HG03045 (cell line): ENCODE measurements at regions not wholly inside any gene's neighbourhood (a gene's known extent, or its start where the extent isn't known, plus 50 kb on each side); places are given as distances from the start of the nearest gene placed in this dataset.
"Not testable (repeated sequence)": the region's sequence is repeated elsewhere in the genome, so short reads cannot be mapped to it uniquely, and the experiment has no call there.

Source experiments
- ATAC-seq: cut with Tn5 transposase; IDR thresholded peaks from one replicate; pipeline ENCODE4 v1.9.1; 2021; ENCODE audit warnings: mild to moderate bottlenecking, moderate library complexity; ENCODE audit not compliant: unreplicated experiment

DNA sequence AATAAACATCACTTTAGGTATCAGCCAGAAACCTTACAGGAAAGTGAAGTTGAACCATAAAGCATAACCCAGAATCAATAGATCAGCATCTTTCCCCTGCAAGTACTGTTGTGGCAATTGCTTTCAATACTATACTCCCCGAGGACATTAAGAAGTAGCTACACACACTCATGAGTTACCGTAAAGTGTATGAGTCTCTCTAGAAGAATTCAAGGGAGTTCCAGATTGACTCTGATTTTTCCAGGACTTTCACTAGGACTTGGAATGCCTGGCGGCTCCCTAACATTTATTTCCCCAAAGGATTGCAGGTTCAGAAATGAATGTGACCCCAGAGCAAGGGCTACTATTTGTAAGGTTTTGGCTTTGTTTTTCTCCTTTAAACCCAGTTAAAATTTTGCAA is 465.4 kb upstream of the MDGA2 start:
- no peak for ATAC-seq

DNA sequence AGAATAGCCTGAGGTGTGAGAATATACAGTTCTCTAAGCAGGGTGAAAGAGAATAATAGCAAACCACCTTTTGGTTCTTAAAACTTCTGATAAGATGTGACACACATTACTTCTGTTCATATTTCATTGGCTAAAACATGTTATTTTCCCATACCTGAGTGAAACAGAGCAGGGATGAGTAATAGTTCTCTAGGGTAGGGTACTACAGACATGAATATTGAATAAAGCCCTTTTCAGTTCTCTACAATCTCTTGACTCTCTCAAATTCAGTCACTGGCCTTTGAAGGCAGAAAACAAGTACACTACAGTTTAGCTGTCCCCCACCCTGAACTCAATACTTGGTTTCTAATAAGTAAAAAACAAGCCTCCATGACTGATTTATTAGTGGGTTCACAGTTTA is 454.1 kb upstream of the MDGA2 start:
- ATAC-seq: no peak

DNA sequence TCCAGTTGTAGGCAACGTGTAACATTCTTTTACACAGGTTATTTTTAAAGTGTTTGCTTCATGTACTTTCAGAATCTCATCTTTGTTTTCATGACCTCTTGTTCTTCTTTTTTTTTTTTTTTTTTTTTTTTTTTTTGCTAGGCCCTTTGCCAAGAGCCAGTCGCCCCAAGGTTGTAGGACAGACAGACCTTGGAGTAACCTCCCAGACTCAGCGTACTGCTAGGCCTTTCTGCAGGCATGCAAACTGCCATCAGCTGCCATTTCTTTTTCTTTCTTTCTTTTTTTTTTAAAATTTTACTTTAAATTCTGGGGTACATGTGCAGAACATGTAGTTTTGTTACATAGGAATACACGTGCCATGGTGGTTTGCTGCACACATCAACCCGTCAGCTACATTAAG is 452.3 kb upstream of the MDGA2 start:
- no peak for ATAC-seq

DNA sequence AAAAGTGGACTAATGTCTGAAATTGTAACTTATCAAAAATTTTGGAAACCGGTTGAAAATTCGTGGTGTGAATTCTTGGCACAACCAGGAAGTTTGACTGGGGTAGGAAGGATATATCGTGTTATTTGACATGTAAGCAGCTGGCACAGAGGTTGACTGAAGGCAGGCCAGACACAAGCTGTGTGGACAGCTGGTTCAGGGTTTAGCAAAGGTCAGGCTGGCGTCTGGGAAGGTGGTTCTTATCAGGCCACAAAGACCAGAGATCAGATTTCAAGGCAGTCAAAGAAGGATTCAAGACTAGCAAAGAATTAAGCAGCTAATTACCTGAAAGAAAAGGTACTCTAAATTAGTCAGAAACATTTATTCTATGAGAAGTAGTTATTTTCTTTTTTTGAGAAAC is 450.2 kb upstream of the MDGA2 start:
- ATAC-seq: no peak

DNA sequence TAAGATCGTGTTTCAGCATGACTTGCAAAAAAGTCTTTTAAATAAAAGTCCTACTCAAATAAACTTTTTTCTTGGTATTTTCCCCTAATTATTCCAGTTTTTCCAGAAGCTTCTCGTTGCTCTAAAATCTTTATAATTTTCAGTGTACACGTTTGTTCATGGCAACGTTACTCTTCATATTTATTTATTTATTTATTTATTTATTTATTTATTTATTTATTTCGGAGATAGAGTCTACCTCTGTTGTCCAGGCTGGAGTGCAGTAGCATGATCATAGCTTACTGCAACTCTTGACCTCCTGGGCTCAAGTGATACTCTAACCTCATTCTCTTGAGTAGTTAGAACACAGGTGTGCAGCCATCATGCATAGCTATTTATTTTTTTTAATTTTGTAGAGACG is 438.3 kb upstream of the MDGA2 start:
- no peak for ATAC-seq

DNA sequence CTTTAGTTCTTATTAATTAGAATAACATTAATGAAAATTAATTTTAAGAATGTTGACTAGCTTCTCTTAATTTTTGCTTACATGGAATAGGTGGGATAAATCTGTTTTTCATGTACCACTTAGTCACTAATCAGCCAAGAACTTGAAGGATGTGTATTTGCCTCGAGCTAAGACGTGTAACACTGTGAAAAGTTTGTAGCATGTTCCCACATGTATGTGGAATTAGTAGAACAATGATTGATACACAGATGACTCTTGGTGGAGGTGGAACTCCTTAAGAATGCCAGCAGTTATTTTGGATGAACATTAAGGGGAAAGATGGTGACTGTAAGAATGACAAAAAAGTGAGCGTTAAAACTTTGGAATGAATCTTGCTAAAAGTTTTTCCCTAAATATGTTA is 435.7 kb upstream of the MDGA2 start:
- ATAC-seq: no peak

DNA sequence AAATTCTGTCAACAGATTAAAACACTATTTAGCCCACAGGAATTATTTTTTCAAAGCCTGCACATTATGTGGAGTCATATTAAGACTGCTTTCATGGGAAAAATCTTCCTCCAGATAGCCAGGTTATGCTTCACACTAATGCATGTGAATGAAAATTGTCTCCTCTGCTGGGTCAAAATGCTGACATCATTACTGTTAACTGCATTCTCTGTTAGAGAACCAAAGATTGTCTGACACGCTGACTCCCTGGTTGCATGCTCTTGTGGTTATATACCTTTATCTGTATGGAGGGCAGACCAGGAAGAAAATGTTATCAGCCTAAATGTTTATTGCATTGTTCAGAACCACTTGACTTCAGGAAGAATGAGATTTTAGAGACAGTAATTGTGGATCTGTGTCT is 432.2 kb upstream of the MDGA2 start:
- ATAC-seq: no peak

DNA sequence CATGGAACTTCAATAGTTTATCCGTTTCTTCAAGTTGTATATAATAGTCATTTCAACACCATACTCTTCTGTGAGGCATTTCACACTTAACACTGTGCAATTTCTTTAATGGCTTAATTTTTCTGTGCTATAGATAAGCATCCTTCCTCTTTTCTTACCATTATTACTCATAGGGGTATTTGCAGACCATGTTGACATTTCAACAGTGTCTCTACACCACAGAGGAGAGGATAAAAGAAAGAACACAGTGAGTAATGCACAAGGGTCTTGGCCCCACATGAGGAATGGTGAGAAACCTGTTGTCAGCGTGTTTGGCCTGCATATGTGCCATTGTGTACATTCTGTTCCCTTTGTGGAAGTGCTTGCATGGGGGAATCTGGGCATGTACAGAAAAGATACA is 421.5 kb upstream of the MDGA2 start:
- ATAC-seq: no peak

DNA sequence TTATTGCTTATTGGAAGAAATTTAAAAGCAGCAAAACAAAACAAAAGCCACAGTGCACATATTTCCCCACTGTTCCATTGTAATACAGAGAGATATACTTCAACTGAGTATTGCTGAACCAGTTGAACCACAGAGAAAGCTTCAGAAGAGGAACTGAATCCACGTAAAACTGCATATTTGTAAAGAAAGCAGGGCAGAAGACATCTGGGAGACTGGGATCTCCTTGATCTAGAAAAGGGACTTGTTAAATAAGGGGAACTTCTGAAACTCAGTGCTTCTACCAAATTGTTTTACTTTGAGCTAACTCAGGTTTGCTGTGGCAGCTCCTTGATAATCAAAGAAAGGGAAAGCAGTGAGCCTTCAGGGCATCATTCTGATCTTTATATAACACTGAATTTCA is 411.1 kb upstream of the MDGA2 start:
- no peak for ATAC-seq

DNA sequence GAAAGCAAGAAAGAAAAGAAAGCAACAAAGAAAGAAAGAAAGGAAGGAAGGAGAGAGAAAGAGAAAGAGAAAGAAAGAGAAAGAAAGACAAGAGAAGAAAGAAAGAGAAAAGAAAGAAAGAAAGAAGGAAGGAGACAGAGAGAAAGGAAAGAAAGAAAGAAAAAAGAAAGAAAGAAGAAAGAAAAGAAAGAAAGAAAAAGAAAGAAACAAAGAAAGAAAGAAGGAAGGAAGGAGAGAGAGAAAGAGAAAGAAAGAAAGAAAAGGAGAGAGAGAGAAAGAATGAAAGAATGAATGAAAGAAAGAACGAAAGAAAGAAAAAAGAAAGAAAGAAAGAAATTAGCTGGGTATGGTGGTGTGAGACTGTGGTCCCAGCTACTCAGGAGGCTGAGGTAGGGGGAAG is 400.1 kb upstream of the MDGA2 start:
- no peak for ATAC-seq

DNA sequence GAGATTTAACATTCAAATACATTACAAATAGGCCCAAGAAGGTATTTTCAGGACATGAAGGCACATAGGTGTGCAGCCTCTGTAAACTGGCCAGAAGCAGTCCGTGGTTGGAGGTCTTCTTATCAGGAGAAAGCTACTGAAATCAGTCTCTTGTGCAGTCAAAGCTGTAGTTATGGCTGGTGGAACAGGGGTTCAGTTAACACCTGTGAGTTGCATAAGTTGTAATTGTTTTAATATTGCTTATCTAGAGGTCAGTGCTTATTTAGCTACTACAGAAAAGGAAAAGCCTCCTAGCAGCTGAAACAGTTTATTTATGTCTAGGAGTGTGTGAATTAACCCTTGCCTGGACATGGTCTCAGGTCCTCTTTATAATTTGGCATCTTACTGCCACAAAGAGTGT is 377.6 kb upstream of the MDGA2 start:
- no peak for ATAC-seq

DNA sequence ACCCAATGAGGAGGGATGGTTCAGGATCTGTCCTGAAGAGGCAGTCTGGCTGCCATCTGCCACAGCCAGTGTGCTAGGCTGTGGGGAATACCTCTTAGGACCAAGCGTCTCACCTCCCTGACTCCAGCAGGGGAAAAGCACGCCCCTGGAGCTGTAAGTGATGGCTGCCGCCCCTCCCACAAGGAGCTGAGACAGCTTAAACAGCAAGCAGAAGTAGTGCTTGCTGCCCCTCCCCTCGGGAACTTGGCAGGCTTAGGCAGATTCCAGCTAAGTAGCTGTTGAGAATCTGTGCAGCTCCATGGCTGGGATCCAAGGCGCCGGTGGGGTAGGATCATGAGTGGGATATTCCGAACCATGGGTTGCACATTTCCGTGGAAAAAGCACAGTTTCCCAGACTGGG is 360.4 kb upstream of the MDGA2 start:
- no peak for ATAC-seq

DNA sequence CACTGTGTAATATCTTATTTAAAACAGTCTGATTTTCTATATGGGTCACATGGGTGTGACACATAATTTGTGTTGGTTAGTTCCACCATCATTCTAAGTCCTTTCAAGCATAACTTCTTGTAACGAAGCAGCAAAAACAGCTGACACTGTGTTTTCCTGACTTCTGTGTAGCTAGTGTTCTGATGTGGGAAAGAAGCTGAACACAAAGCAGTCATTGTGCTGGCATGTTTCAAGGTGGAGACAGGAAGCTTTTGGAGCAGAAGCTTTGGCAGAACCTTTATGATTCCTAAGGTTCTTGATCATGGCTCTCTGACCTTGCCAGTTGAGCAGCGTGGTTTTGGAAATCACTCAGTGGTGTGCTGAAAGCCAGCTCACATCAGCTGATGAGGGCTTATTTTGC is 351.7 kb upstream of the MDGA2 start:
- no peak for ATAC-seq

DNA sequence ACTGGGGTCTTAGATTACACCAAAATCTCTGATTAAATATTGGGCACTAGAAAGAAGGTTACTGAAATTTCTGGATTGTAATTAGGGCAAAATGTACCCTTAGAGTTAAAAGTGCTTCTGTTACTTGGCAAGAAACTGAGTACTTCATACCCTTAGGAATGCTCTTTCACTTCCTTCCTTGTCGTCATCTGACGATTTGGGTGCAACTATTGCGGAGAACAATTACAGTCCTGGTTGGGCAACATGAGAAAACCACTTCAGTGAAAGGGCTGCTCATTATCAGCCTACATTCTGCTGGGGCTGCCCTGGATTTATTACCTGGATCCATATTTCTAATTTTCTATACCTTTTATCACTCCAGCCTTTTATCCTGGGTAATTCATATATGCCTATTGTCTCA is 348.5 kb upstream of the MDGA2 start:
- ATAC-seq: no peak

DNA sequence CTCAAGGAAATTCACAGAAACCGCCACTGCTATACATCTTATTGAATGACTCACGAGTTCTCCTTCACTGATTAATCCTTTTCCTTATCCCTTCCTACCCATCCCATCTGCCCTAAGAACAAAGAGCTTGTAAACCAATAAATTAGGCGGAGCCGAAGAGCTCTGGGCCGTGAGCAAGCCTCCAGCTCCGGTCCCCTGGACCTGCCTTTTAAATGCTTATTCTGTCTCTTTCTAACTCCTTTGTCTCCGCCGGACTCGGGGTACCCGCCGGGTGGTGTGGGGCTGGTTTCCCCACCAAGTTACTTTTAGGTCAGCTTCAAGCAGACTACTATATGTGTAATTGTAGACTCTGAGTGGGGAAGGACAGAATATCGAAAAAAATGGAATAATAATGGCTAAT is 336.1 kb upstream of the MDGA2 start:
- ATAC-seq: not testable (repeated sequence)

DNA sequence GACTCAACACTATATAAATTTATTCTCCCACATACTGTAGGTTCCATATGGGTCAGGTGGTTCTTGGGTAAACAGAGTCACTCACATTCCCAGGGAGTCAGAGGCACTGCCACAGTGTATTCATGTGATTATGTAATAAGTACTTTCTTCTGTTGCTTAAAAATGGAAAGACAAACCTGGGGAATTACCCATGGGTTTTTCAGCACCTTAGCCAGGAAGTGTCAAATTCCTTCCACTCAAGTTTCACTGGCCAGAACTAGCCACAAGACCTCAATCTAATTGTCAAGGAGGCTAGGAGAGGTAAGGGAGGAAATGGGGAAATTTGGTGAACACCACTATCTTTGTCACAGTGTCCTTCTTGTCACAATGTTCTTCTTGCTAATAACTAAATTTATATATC is 333.2 kb upstream of the MDGA2 start:
- no peak for ATAC-seq

DNA sequence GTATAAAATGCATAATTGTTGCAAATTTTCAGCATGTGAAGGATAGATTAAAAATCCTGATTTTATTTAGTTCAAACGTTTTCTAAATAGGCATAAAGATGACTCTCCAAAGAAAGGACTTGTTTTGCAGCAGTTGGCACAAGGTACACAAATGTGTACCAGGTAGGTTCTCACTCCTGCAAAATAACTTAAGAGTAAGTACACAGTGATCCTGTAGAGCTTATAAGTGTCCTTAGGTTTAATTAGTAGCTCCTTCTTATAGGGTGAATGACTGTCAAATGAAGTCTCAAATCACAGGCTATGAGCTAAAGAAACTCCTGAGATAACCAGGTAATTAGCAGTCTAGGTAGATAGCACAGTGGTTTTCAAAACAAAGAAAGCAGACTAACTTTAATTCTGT is 330.6 kb upstream of the MDGA2 start:
- ATAC-seq: no peak

DNA sequence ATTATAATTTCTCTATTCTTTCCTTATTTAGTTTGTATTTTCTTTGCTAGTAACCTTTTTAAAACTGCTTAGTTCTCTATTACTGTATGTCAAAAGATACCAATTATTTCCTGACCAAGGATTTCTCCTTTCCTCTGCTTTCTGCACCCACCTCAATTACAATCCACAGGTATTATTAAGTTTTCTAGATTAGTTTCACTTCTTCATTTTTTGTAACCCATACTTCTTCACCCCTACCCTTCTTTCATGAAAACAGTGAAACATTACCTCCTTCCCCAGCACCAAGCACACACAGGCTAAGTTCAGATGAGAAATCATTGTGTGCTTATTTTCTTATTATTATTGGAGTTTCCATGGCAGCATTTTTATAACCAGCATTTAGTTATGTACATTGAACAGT is 318.5 kb upstream of the MDGA2 start:
- ATAC-seq: no peak

DNA sequence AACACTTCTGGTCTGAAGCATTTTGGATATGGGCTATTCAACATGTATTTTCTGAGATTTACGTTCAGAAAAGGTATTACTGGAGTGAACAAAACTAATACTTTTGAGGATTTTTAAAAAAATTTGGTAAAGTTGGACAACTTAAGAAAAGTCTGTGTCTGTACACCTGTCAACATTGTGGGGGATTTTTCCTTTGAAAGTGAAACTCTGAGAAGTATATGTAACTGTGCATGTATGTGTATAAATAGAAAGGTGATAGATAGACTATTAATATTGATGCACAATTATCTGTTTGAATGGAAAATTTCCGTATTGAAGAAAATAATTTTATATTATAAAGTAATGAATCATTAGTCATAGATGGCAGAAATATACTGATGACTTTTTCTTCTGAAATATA is 312.8 kb upstream of the MDGA2 start:
- no peak for ATAC-seq

DNA sequence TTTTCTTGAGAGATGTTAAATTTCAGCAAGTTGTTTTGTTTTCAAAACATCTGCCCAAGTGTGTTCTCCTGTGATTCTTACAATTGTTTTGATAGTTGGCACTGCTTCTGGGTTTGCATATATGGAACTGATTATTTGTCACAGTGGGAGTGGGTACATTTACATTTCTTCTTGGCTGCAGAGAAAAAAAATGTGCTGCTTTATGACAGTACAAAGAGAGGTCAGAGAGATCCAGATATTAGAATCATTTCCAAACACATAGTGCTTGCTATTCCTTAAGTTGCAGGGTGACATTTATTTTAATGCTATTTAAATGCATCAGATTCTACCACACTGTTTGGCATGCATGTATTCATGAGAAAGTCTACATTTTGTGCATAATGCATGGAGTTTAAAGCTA is 303.5 kb upstream of the MDGA2 start:
- no peak for ATAC-seq

DNA sequence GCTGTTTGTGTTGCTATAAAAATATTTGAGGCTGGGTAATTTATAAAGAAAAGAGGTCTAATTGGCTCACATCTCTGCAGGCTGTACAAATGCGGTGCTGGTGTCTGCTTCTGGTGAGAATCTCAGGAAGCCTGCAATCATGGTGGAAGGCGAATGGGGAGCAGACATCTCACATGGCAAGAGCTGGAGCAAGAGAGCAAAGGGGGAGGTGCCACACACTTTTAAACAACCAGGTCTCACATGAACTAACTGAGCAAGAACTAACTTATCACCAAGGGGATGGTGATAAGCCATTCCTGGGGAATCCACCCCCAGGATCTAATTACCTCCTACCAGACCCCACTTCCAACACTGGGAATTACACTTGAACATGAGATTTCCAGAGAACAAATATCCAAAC is 300.7 kb upstream of the MDGA2 start:
- ATAC-seq: no peak

DNA sequence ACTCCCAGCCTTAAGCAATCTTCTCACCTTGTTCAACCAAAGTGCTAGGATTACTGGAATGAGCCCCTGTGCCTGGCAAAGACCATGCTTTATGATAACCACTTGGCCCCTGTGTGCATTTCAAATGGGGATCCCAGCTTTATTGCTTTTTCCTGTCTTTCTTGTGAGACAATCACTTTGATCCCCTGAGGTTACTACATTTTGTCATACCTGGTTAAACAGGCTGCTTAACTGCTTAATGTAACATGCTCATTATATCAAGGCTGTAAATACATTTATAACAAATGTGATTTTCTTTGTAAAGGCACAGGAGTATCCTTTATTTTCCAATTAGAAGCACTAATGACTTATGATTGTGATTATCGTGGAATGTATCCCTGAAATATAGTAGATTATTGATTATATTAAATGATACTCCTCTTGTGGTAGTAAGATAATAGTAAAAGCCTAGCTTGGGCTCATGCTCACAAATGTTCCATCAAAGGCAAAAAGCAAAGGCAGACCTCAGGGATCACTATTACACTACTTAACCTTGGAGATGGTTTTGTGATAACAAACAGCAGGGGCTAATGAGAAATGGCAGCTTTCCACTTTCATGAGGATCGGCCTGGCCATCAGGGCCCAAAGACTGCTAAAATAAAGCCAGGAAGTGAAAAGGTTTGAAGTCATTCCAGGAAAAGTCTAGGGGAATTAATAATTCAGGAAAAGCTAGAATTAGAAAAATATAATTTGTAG is 290.8 kb upstream of the MDGA2 start:
- ATAC-seq: no peak

DNA sequence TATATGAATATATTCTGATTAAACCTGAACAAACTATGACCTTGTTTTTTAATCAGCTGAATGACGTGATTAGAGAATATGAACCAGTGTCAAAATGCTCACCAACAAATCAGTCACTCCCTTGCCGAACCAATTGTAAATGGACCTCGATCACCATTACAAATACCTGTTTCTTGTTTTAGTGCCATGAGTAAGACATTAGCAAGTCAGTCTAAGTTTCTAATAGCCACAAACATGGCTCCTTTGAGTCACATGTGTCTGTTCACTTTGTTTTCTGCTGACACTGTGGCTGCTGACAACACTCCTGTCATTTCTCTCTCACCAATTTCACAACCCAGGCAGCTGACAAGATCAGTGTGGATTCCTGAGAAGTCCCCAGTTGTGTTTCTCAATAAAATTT is 286.2 kb upstream of the MDGA2 start:
- no peak for ATAC-seq

DNA sequence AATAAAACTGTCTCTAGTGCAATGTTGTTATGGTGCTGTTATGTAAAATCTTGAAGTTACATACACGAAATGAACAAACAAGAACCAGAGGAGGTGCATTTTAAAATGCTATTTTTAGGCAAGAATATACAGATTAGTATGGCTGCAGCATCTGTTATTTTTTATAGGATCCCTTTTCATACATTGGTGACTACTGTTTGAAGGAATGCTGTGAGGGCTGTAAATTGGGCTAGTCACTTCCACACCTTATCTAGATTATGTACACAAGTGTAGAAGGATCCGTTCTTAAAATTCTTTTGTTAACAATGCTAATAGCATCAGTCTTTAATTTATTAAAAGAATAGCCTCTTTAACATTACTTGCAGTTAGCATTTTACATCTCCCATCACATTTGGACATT is 284.3 kb upstream of the MDGA2 start:
- ATAC-seq: no peak
